GM21737 (cell line): ENCODE measurements at regions not wholly inside any gene's neighbourhood (a gene's known extent, or its start where the extent isn't known, plus 50 kb on each side); places are given as distances from the start of the nearest gene placed in this dataset.
"Not testable (repeated sequence)": the region's sequence is repeated elsewhere in the genome, so short reads cannot be mapped to it uniquely, and the experiment has no call there.

Experiments used
- ATAC-seq: cut with Tn5 transposase; IDR thresholded peaks from one replicate; pipeline ENCODE4 v1.9.1; 2021; ENCODE audit warnings: mild to moderate bottlenecking, moderate library complexity; ENCODE audit not compliant: unreplicated experiment

GRCh38 chr6:63440057-63440456 lies 120.3 kb upstream of the LGSN start:
- ATAC-seq = no peak

GRCh38 chr6:63440594-63440993 lies 120.8 kb upstream of the LGSN start:
- no peak for ATAC-seq

GRCh38 chr6:63441266-63441956 lies 121.6 kb upstream of the LGSN start:
- ATAC-seq = no peak

GRCh38 chr6:63442870-63443269 lies 123.1 kb upstream of the LGSN start:
- ATAC-seq = no peak

- ATAC-seq = no peak
Observed at GRCh38 chr6:63444768-63445167, 125.0 kb upstream of the LGSN start.

GRCh38 chr6:63446405-63446804 lies 125.9 kb upstream of the LOC128125822 start:
- no peak for ATAC-seq

GRCh38 chr6:63447134-63447533 lies 125.1 kb upstream of the LOC128125822 start:
- ATAC-seq = no peak

GRCh38 chr6:63448229-63448628 lies 124.1 kb upstream of the LOC128125822 start:
- ATAC-seq = no peak

GRCh38 chr6:63449714-63450113 lies 122.6 kb upstream of the LOC128125822 start:
- ATAC-seq = no peak

- no peak for ATAC-seq
Observed at GRCh38 chr6:63451238-63451637, 121.0 kb upstream of the LOC128125822 start.

GRCh38 chr6:63452125-63452524 lies 120.2 kb upstream of the LOC128125822 start:
- no peak for ATAC-seq

GRCh38 chr6:63456734-63457133 lies 115.5 kb upstream of the LOC128125822 start:
- ATAC-seq = no peak

- ATAC-seq = no peak
Observed at GRCh38 chr6:63458480-63459115, 113.7 kb upstream of the LOC128125822 start.

GRCh38 chr6:63459814-63460213 lies 112.5 kb upstream of the LOC128125822 start:
- no peak for ATAC-seq

- ATAC-seq = no peak
Observed at GRCh38 chr6:63460971-63461370, 111.3 kb upstream of the LOC128125822 start.

GRCh38 chr6:63464060-63464459 lies 108.2 kb upstream of the LOC128125822 start:
- no peak for ATAC-seq

- ATAC-seq = no peak
Observed at GRCh38 chr6:63465750-63466149, 106.5 kb upstream of the LOC128125822 start.

GRCh38 chr6:63466242-63466733 lies 106.0 kb upstream of the LOC128125822 start:
- no peak for ATAC-seq

- ATAC-seq = no peak
Observed at GRCh38 chr6:63467247-63467954, 104.9 kb upstream of the LOC128125822 start.

GRCh38 chr6:63471145-63471544 lies 101.1 kb upstream of the LOC128125822 start:
- not testable (repeated sequence) for ATAC-seq

- ATAC-seq = no peak
Observed at GRCh38 chr6:63471654-63472053, 100.6 kb upstream of the LOC128125822 start.

- ATAC-seq = no peak
Observed at GRCh38 chr6:63475707-63476106, 96.6 kb upstream of the LOC128125822 start.
